AG04449 (cell line): ENCODE measurements at regions not wholly inside any gene's neighbourhood (a gene's known extent, or its start where the extent isn't known, plus 50 kb on each side); places are given as distances from the start of the nearest gene placed in this dataset.

ENCODE experiments used
- CTCF ChIA-PET: fragments of 350-600 bp; formaldehyde crosslinking; extraction: SDS; loops from one replicate; lab custom pipeline; 2021; ENCODE audit warnings: antibody characterized with exemption; lab: Yijun Ruan, JAX
- POLR2A ChIA-PET: fragments of 400-600, 350-600 bp; formaldehyde crosslinking; extraction: SDS; loops from one replicate; lab custom pipeline; 2020; ENCODE audit warnings: antibody characterized with exemption, inconsistent platforms; lab: Yijun Ruan, JAX
- DNase-seq: peaks from one replicate; pipeline ENCODE4 v3.0.0-alpha.2; 2010; ENCODE audit warnings: low read depth, low spot score
- H3K4me3 ChIP-seq: 2 replicates; pipeline ENCODE4 v1.5.1; 2011; ENCODE audit warnings: low read depth, mild to moderate bottlenecking, control low read depth, low read length
- CTCF ChIP-seq: IDR thresholded peaks from one replicate; pipeline ENCODE4 v1.5.1; 2011; ENCODE audit warnings: mild to moderate bottlenecking, moderate library complexity, low read length, control low read depth, inconsistent platforms; ENCODE audit not compliant: insufficient read depth; ENCODE audit errors: missing control alignments

GRCh38 chr12:23049180-23049579 is 424.2 kb downstream of the ETNK1 start:
- H3K4me3 ChIP-seq, result no peak overlapping the region
- no peak for DNase-seq
- ChIA-PET POLR2A (no interaction called here), CTCF (no interaction called here)
- no peak for TF ChIP-seq CTCF

- H3K4me3 ChIP-seq, result no peak overlapping the region
- ChIA-PET CTCF (interaction anchor here (1.4 kb wide), 1 partner anchor 199 kb away, joined by 6 read pairs; no protein-coding TSS in a partner anchor), POLR2A (no interaction called here)
- no peak for DNase-seq
- TF ChIP-seq CTCF, result no peak
Measured at GRCh38 chr12:23055004-23055403, 430.0 kb downstream of the ETNK1 start.

GRCh38 chr12:23057571-23057970 is 432.6 kb downstream of the ETNK1 start:
- TF ChIP-seq CTCF, result no peak
- CTCF ChIA-PET, result interaction anchor here (1.0 kb wide), 1 partner anchor 200 kb away, joined by 4 read pairs; no protein-coding TSS in a partner anchor
- POLR2A ChIA-PET, result no interaction called here
- no peak overlapping the region for H3K4me3 ChIP-seq
- no peak for DNase-seq

- POLR2A ChIA-PET, result no interaction called here
- H3K4me3 ChIP-seq, result no peak overlapping the region
- TF ChIP-seq CTCF, result no peak
- no peak for DNase-seq
- CTCF ChIA-PET, result interaction anchor here (1.0 kb wide), 1 partner anchor 204 kb away, joined by 3 read pairs; no protein-coding TSS in a partner anchor
Measured at GRCh38 chr12:23060161-23060560, 435.2 kb downstream of the ETNK1 start.

GRCh38 chr12:23063206-23063605 is 438.2 kb downstream of the ETNK1 start:
- ChIA-PET POLR2A (no interaction called here), CTCF (no interaction called here)
- DNase-seq, result no peak
- H3K4me3 ChIP-seq, result no peak overlapping the region
- no peak for TF ChIP-seq CTCF

GRCh38 chr12:23066095-23066494 is 441.1 kb downstream of the ETNK1 start:
- ChIA-PET CTCF (no interaction called here), POLR2A (no interaction called here)
- no peak for TF ChIP-seq CTCF
- no peak for DNase-seq
- no peak overlapping the region for H3K4me3 ChIP-seq
